IMR-90 (cell line): ENCODE measurements at regions not wholly inside any gene's neighbourhood (a gene's known extent, or its start where the extent isn't known, plus 50 kb on each side); places are given as distances from the start of the nearest gene placed in this dataset.

Source experiments
- ATAC-seq: fragments of 200-7000 bp; cut with Tn5 transposase; 2 replicates; pipeline ENCODE4 v1.9.1; 2020; ENCODE audit warnings: low read depth, mild to moderate bottlenecking, moderate library complexity
- BruUV-seq: library from RNA; stranded (reverse); fragments of 400-500 nt; replicated peaks from 2 replicates; lab custom pipeline; 2021; lab: Mats Ljungman, UMichigan
- CTCF ChIA-PET: fragments of 300-600 bp; formaldehyde crosslinking; extraction: SDS; loops from one replicate; lab custom pipeline; 2021; ENCODE audit warnings: antibody characterized with exemption; lab: Yijun Ruan, JAX
- POLR2A ChIA-PET: fragments of 300-600 bp; sonication (Branson Sonifier 250); formaldehyde crosslinking; loops from one replicate; lab custom pipeline; 2022; ENCODE audit warnings: antibody characterized with exemption; ENCODE audit not compliant: unreplicated experiment; lab: Charles Lee
- DNase-seq: peaks from one replicate; pipeline ENCODE4 v3.0.0; 2013
- H2AFZ ChIP-seq: replicated peaks from 2 replicates; pipeline ENCODE3; 2013; ENCODE audit warnings: low read length, mild to moderate bottlenecking; ENCODE audit not compliant: poor library complexity
- H2AK5ac ChIP-seq: 2 replicates; pipeline ENCODE4 v1.6.1; 2013; ENCODE audit warnings: low read depth, low read length, inconsistent platforms
- H2AK9ac ChIP-seq: replicated peaks from 2 replicates; pipeline ENCODE3; 2013; ENCODE audit warnings: mild to moderate bottlenecking, low read depth, low read length, moderate library complexity; ENCODE audit not compliant: poor library complexity
- H2BK120ac ChIP-seq: 2 replicates; pipeline ENCODE4 v1.6.1; 2013; ENCODE audit warnings: low read depth, low read length, inconsistent platforms
- H2BK15ac ChIP-seq: 3 replicates; pipeline ENCODE4 v1.6.1; 2013; ENCODE audit warnings: low read depth, low read length, inconsistent platforms
- H2BK20ac ChIP-seq: 2 replicates; pipeline ENCODE4 v1.6.1; 2013; ENCODE audit warnings: low read depth, mild to moderate bottlenecking, inconsistent platforms, low read length, moderate library complexity
- H2BK5ac ChIP-seq: 2 replicates; pipeline ENCODE4 v1.6.1; 2013; ENCODE audit warnings: mild to moderate bottlenecking, low read depth, low read length, inconsistent platforms; ENCODE audit not compliant: poor library complexity, severe bottlenecking
- H3K14ac ChIP-seq: replicated peaks from 2 replicates; pipeline ENCODE4 v1.6.1; 2013; ENCODE audit warnings: low read depth, low read length, inconsistent platforms
- H3K18ac ChIP-seq: 2 replicates; pipeline ENCODE4 v1.6.1; 2013; ENCODE audit warnings: low read depth, low read length, control low read depth
- H3K23ac ChIP-seq: 2 replicates; pipeline ENCODE4 v1.6.1; 2013; ENCODE audit warnings: low read depth, low read length, inconsistent platforms
- H3K27ac ChIP-seq: 2 replicates; pipeline ENCODE4 v1.5.1; 2013; ENCODE audit warnings: mild to moderate bottlenecking, control low read depth, low read length; ENCODE audit not compliant: insufficient read depth
- H3K27me3 ChIP-seq: 2 replicates; pipeline ENCODE4 v1.6.1; 2013; ENCODE audit warnings: low read length; ENCODE audit not compliant: control insufficient read depth, insufficient read depth
- H3K36me3 ChIP-seq: 2 replicates; pipeline ENCODE4 v1.6.1; 2013; ENCODE audit warnings: low read length, mixed read lengths; ENCODE audit not compliant: control insufficient read depth, insufficient read depth
- H3K4ac ChIP-seq: 2 replicates; pipeline ENCODE4 v1.6.1; 2013; ENCODE audit warnings: low read depth, low read length, inconsistent platforms
- H3K4me1 ChIP-seq: 2 replicates; pipeline ENCODE4 v1.6.1; 2013; ENCODE audit warnings: low read length, mixed read lengths; ENCODE audit not compliant: control insufficient read depth, insufficient read depth
- H3K4me2 ChIP-seq: 2 replicates; pipeline ENCODE4 v1.6.1; 2013; ENCODE audit warnings: low read depth, mild to moderate bottlenecking, control low read depth, low read length, moderate library complexity
- H3K4me3 ChIP-seq: 2 replicates; pipeline ENCODE4 v1.5.1; 2013; ENCODE audit warnings: low read depth, mild to moderate bottlenecking, control low read depth, low read length, moderate library complexity; ENCODE audit not compliant: insufficient read depth
- H3K56ac ChIP-seq: 2 replicates; pipeline ENCODE4 v1.6.1; 2013; ENCODE audit warnings: low read length, inconsistent platforms; ENCODE audit not compliant: insufficient read depth; ENCODE audit errors: extremely low read depth
- H3K79me1 ChIP-seq, 2 experiments: 2 replicates each; pipeline ENCODE4 v1.6.1; 2013; ENCODE audit warnings: low read length in 2 of 2, inconsistent platforms in 1 of 2, low read depth in 1 of 2
- H3K9ac ChIP-seq: 2 replicates; pipeline ENCODE4 v1.6.1; 2013; ENCODE audit warnings: low read depth, low read length, control low read depth
- H3K9me1 ChIP-seq: 2 replicates; pipeline ENCODE4 v1.6.1; 2013; ENCODE audit warnings: low read length, inconsistent platforms; ENCODE audit not compliant: insufficient read depth
- H3K9me3 ChIP-seq: 2 replicates; pipeline ENCODE4 v1.6.1; 2013; ENCODE audit warnings: low read length; ENCODE audit not compliant: control insufficient read depth, insufficient read depth
- H4K20me1 ChIP-seq: 2 replicates; pipeline ENCODE4 v1.6.1; 2013; ENCODE audit warnings: low read length, inconsistent platforms; ENCODE audit not compliant: insufficient read depth
- H4K5ac ChIP-seq: 2 replicates; pipeline ENCODE4 v1.6.1; 2013; ENCODE audit warnings: mild to moderate bottlenecking, low read depth, low read length, control low read depth
- H4K8ac ChIP-seq, 2 experiments: 2 replicates each; pipeline ENCODE4 v1.6.1; 2013; ENCODE audit warnings: low read depth in 2 of 2, low read length in 2 of 2, control low read depth in 1 of 2, inconsistent platforms in 1 of 2
- H4K91ac ChIP-seq: 2 replicates; pipeline ENCODE4 v1.6.1; 2013; ENCODE audit warnings: low read depth, low read length, inconsistent platforms; ENCODE audit not compliant: insufficient read depth
- BHLHE40 ChIP-seq: fragments of 150-350 bp; IDR thresholded peaks from 2 replicates; pipeline ENCODE4 v1.6.1; 2016; ENCODE audit warnings: mild to moderate bottlenecking, low read depth, low read length
- CEBPB ChIP-seq: IDR thresholded peaks from 2 replicates; pipeline ENCODE4 v1.6.1; 2012; ENCODE audit warnings: low read depth, low read length, improper control_type of control experiment
- CHD1 ChIP-seq: IDR thresholded peaks from 2 replicates; pipeline ENCODE4 v1.6.1; 2012; ENCODE audit warnings: low read depth, low read length, improper control_type of control experiment
- ELK1 ChIP-seq: fragments of 150-350 bp; IDR thresholded peaks from 2 replicates; pipeline ENCODE4 v1.6.1; 2016; ENCODE audit warnings: low read depth, mild to moderate bottlenecking, low read length, moderate library complexity, borderline replicate concordance
- FOS ChIP-seq: fragments of 150-350 bp; IDR thresholded peaks from 2 replicates; pipeline ENCODE4 v1.6.1; 2016; ENCODE audit warnings: low read depth, low read length
- MAFK ChIP-seq: IDR thresholded peaks from 2 replicates; pipeline ENCODE4 v1.6.1; 2012; ENCODE audit warnings: low read depth, low read length, improper control_type of control experiment
- MXI1 ChIP-seq: IDR thresholded peaks from 2 replicates; pipeline ENCODE4 v1.6.1; 2012; ENCODE audit warnings: low read depth, mild to moderate bottlenecking, low read length, moderate library complexity, borderline replicate concordance
- NFE2L2 ChIP-seq: fragments of 150-350 bp; IDR thresholded peaks from 2 replicates; pipeline ENCODE4 v1.6.1; 2016; ENCODE audit warnings: low read depth, mild to moderate bottlenecking, low read length
- POLR2A ChIP-seq: IDR thresholded peaks from 2 replicates; pipeline ENCODE4 v1.6.1; 2012; ENCODE audit warnings: mild to moderate bottlenecking, low read depth, low read length
- RAD21 ChIP-seq: IDR thresholded peaks from 2 replicates; pipeline ENCODE4 v1.6.1; 2012; ENCODE audit warnings: low read length, improper control_type of control experiment
- RCOR1 ChIP-seq: IDR thresholded peaks from 2 replicates; pipeline ENCODE4 v1.6.1; 2012; ENCODE audit warnings: mild to moderate bottlenecking, low read length, improper control_type of control experiment; ENCODE audit not compliant: insufficient replicate concordance
- RFX5 ChIP-seq: IDR thresholded peaks from 2 replicates; pipeline ENCODE4 v1.8.0; 2012; ENCODE audit warnings: low read depth, mild to moderate bottlenecking, low read length, moderate library complexity
- SMC3 ChIP-seq: fragments of 150-350 bp; IDR thresholded peaks from 2 replicates; pipeline ENCODE4 v1.6.1; 2016; ENCODE audit warnings: low read depth, mild to moderate bottlenecking, antibody characterized with exemption, low read length, moderate library complexity
- USF2 ChIP-seq: fragments of 150-350 bp; IDR thresholded peaks from 2 replicates; pipeline ENCODE4 v1.6.1; 2017; ENCODE audit warnings: mild to moderate bottlenecking, antibody characterized with exemption, low read length, low read depth
- WGBS, 2 experiments: methylation state at CpG; one replicate each; pipeline versions ENCODE4 v1.1.5 to v1.1.7; 2013; ENCODE audit warnings: missing lambda C conversion rate in 2 of 2; ENCODE audit not compliant: insufficient read length in 1 of 2; ENCODE audit errors: extremely low coverage in 2 of 2; 5-methylcytosine and 5-hydroxymethylcytosine counted together
- dilution Hi-C: fragments of 300-500 bp; cut with HindIII; formaldehyde crosslinking; loops from one replicate; pipeline ENCODE4 v1.14.3; 2018; ENCODE audit warnings: low sequenced_read_pairs; ENCODE audit not compliant: unreplicated experiment
- in situ Hi-C: fragments of 300-500 bp; cut with MboI; formaldehyde crosslinking; loops from 3 replicates; pipeline ENCODE4 v1.14.3; 2019; ENCODE audit warnings: low sequenced_read_pairs, inconsistent platforms, mixed read lengths
- intact Hi-C: fragments of 100-400 bp; cut with micrococcal nuclease; formaldehyde crosslinking; loops from 2 replicates; pipeline ENCODE4 v1.10.0; 2022

- in situ Hi-C loops (no loop called here), dilution Hi-C loops (no loop called here), intact Hi-C loops (no loop called here)
- H3K27me3 ChIP-seq, result no peaks in the 10 kb centered on the region
- no peak overlapping the region for H3K4me3 ChIP-seq
- H3K27ac ChIP-seq, result no peak overlapping the region
- H3K56ac ChIP-seq, result no peak overlapping the region
- no peak overlapping the region for H3K9ac ChIP-seq
- H3K18ac ChIP-seq, result no peak overlapping the region
- TF ChIP-seq POLR2A (no peak), CEBPB (no peak), SMC3 (no peak), ELK1 (no peak), NFE2L2 (no peak), BHLHE40 (no peak), USF2 (no peak), RAD21 (no peak), RFX5 (no peak), FOS (no peak), RCOR1 (no peak), MAFK (no peak), MXI1 (no peak), CHD1 (no peak)
- no peak overlapping the region for H3K14ac ChIP-seq
- no peak overlapping the region for H3K23ac ChIP-seq
- no peaks in the 10 kb centered on the region for H3K9me1 ChIP-seq
- H4K8ac ChIP-seq, result no peak overlapping the region
- no peak overlapping the region for H3K4ac ChIP-seq
- no peaks in the 10 kb centered on the region for H3K79me1 ChIP-seq
- H3K9me3 ChIP-seq, result no peaks in the 10 kb centered on the region
- no peak overlapping the region for H2BK120ac ChIP-seq
- no peak overlapping the region for H2AK5ac ChIP-seq
- H2AFZ ChIP-seq, result no peak overlapping the region
- H2AK9ac ChIP-seq, result no peak overlapping the region
- no peaks in the 10 kb centered on the region for H3K4me1 ChIP-seq
- H3K36me3 ChIP-seq, result no peaks in the 10 kb centered on the region
- H4K5ac ChIP-seq, result no peak overlapping the region
- ChIA-PET POLR2A (interaction anchor here (0.6 kb wide), 1 partner anchor 9 kb away, joined by 4 read pairs; no protein-coding TSS in a partner anchor), CTCF (no interaction called here)
- H2BK20ac ChIP-seq, result no peak overlapping the region
- no CpG with 5 or more reads among the region's 4 CpGs for WGBS, 2 experiments
- DNase-seq, result no peak
- H3K4me2 ChIP-seq, result no peak overlapping the region
- no peak overlapping the region for H2BK5ac ChIP-seq
- no TSS peak for BruUV-seq
- no peak overlapping the region for H2BK15ac ChIP-seq
- no peak for ATAC-seq
- H4K91ac ChIP-seq, result no peak overlapping the region
- H4K20me1 ChIP-seq, result no peaks in the 10 kb centered on the region
Measured at GRCh38 chr3:104549099-104549714, 817.5 kb upstream of the ALCAM start.
